GM12878 (cell line): ENCODE measurements at regions not wholly inside any gene's neighbourhood (a gene's known extent, or its start where the extent isn't known, plus 50 kb on each side); places are given as distances from the start of the nearest gene placed in this dataset.

ENCODE experiments used
- ATAC-seq: fragments of 200-7000 bp; cut with Tn5 transposase; 3 replicates; pipeline ENCODE4 v1.9.1; 2020; ENCODE audit warnings: mild to moderate bottlenecking, moderate library complexity
- BruUV-seq: library from RNA; stranded (reverse); fragments of 400-500 nt; replicated peaks from 2 replicates; lab custom pipeline; 2021; lab: Mats Ljungman, UMichigan
- CTCF ChIA-PET: fragments of 300-600 bp; sonication (Branson Sonifier 250); formaldehyde crosslinking; extraction: SDS; loops from one replicate; lab custom pipeline; 2021; ENCODE audit warnings: inconsistent platforms; lab: Yijun Ruan, JAX
- POLR2A ChIA-PET: fragments of 350-600 bp; formaldehyde crosslinking; extraction: SDS; loops from one replicate; lab custom pipeline; 2021; ENCODE audit warnings: inconsistent platforms; lab: Charles Lee
- RAD21 ChIA-PET: fragments of 300-600 bp; sonication (Branson Sonifier 250); formaldehyde crosslinking; loops from one replicate; lab custom pipeline; 2023; ENCODE audit warnings: antibody characterized with exemption; ENCODE audit not compliant: unreplicated experiment; lab: Charles Lee
- SMC1A ChIA-PET: fragments of 300-600 bp; sonication (Branson Sonifier 250); formaldehyde crosslinking; loops from one replicate; lab custom pipeline; 2023; ENCODE audit not compliant: unreplicated experiment, uncharacterized antibody; lab: Charles Lee
- DNase-seq: peaks from one replicate; pipeline ENCODE4 v3.0.0-alpha.2; 2011; ENCODE audit warnings: low read depth, low spot score
- FAIRE-seq: peaks from 3 replicates; lab custom pipeline; 2011; peaks lifted over from hg19 to GRCh38; lab: Jason Lieb, UNC
- H2AFZ ChIP-seq: 2 replicates; pipeline ENCODE4 v1.6.0; 2011; ENCODE audit warnings: low read depth, low read length, control low read depth; ENCODE audit not compliant: control insufficient read depth
- H3K27ac ChIP-seq: 2 replicates; pipeline ENCODE4 v1.5.1; 2011; ENCODE audit warnings: control low read depth; ENCODE audit not compliant: control insufficient read depth, insufficient read depth
- H3K27me3 ChIP-seq, 2 experiments: replicated peaks in 1 of 2; 2 replicates each; pipeline versions ENCODE4 v1.6.0 to v1.6.1; 2011; ENCODE audit warnings: low read length in 1 of 2; ENCODE audit not compliant: control insufficient read depth in 2 of 2, insufficient read depth in 2 of 2
- H3K36me3 ChIP-seq, 2 experiments: 2 replicates each; pipeline ENCODE4 v1.5.1; 2011; ENCODE audit warnings: low read length in 1 of 2; ENCODE audit not compliant: control insufficient read depth in 2 of 2, insufficient read depth in 2 of 2
- H3K4me1 ChIP-seq: 2 replicates; pipeline ENCODE4 v1.6.1; 2011; ENCODE audit warnings: mild to moderate bottlenecking, low read length, moderate library complexity, mixed read lengths; ENCODE audit not compliant: control insufficient read depth, insufficient read depth
- H3K4me2 ChIP-seq: 2 replicates; pipeline ENCODE4 v1.6.0; 2011; ENCODE audit warnings: control low read depth; ENCODE audit not compliant: control insufficient read depth, insufficient read depth
- H3K4me3 ChIP-seq: fragments of 200-600 bp; sonication (generic); 2 replicates; pipeline ENCODE4 v1.5.1; 2016
- H3K79me2 ChIP-seq: 2 replicates; pipeline ENCODE4 v1.6.0; 2011; ENCODE audit warnings: low read length; ENCODE audit not compliant: control insufficient read depth, insufficient read depth
- H3K9ac ChIP-seq: 2 replicates; pipeline ENCODE4 v1.8.0; 2011; ENCODE audit warnings: low read length, control low read depth, mixed read lengths; ENCODE audit not compliant: control insufficient read depth, insufficient read depth
- H3K9me3 ChIP-seq: replicated peaks from 3 replicates; pipeline ENCODE4 v1.5.1; 2011; ENCODE audit warnings: mild to moderate bottlenecking, low read length; ENCODE audit not compliant: control insufficient read depth, insufficient read depth
- H4K20me1 ChIP-seq: 2 replicates; pipeline ENCODE4 v1.6.0; 2011; ENCODE audit not compliant: control insufficient read depth, insufficient read depth
- BMI1 ChIP-seq: fragments of 450-650 bp; IDR thresholded peaks from 2 replicates; pipeline ENCODE4 v1.6.1; 2016; ENCODE audit warnings: mild to moderate bottlenecking, moderate library complexity, borderline replicate concordance
- CTCF ChIP-seq, 3 experiments: IDR thresholded peaks in 2 of 3; conservative IDR thresholded peaks in 1 of 3; 2 replicates each; pipeline ENCODE4 v1.5.1; 2011; ENCODE audit warnings: low read depth in 3 of 3, low read length in 3 of 3, mild to moderate bottlenecking in 3 of 3, control low read depth in 2 of 3, moderate library complexity in 2 of 3, inconsistent platforms in 1 of 3, mixed read lengths in 1 of 3; ENCODE audit not compliant: control insufficient read depth in 2 of 3, insufficient read depth in 1 of 3; ENCODE audit errors: extremely low read depth in 1 of 3
- MEF2B ChIP-seq: fragments of 450-650 bp; IDR thresholded peaks from 2 replicates; pipeline ENCODE4 v1.6.1; 2018; ENCODE audit warnings: mild to moderate bottlenecking, moderate library complexity; ENCODE audit not compliant: partially characterized antibody, poor library complexity, severe bottlenecking
- NR2F1 ChIP-seq: fragments of 450-650 bp; conservative IDR thresholded peaks from 2 replicates; pipeline ENCODE4 v1.6.1; 2017; ENCODE audit warnings: mild to moderate bottlenecking
- RAD21 ChIP-seq: IDR thresholded peaks from 2 replicates; pipeline ENCODE4 v1.6.1; 2011; ENCODE audit warnings: mild to moderate bottlenecking, low read depth, low read length, moderate library complexity; ENCODE audit not compliant: insufficient read depth
- SIN3A ChIP-seq: IDR thresholded peaks from 2 replicates; pipeline ENCODE4 v1.6.1; 2012; ENCODE audit warnings: low read depth, low read length, improper control_type of control experiment
- SMC3 ChIP-seq: IDR thresholded peaks from 2 replicates; pipeline ENCODE4 v1.6.1; 2011; ENCODE audit warnings: low read length, improper control_type of control experiment, borderline replicate concordance
- TCF12 ChIP-seq: IDR thresholded peaks from 2 replicates; pipeline ENCODE4 v1.6.1; 2011; ENCODE audit warnings: low read depth, mild to moderate bottlenecking, low read length
- ZBED1 ChIP-seq: IDR thresholded peaks from 2 replicates; pipeline ENCODE4 v1.6.1; 2016; ENCODE audit warnings: borderline replicate concordance
- ZNF592 ChIP-seq: fragments of 450-650 bp; IDR thresholded peaks from 2 replicates; pipeline ENCODE4 v1.6.1; 2017; ENCODE audit warnings: mild to moderate bottlenecking, moderate library complexity
- ZNF687 ChIP-seq: fragments of 450-650 bp; IDR thresholded peaks from 2 replicates; pipeline ENCODE4 v1.6.1; 2017; ENCODE audit warnings: mild to moderate bottlenecking, moderate library complexity
- WGBS: methylation state at CpG from one replicate; pipeline ENCODE4 v1.1.6; 2016; ENCODE audit warnings: low lambda C conversion rate; ENCODE audit not compliant: insufficient replicate concordance, insufficient coverage; ENCODE audit errors: missing lambda C conversion rate; 5-methylcytosine and 5-hydroxymethylcytosine counted together
- in situ Hi-C: fragments of 300-500 bp; cut with MboI; formaldehyde crosslinking; loops from 9 replicates; pipeline ENCODE4 v1.14.3; 2018; ENCODE audit warnings: mixed read lengths
- intact Hi-C: fragments of 100-400 bp; cut with micrococcal nuclease; formaldehyde crosslinking; loops from one replicate; pipeline ENCODE4 v1.14.2; 2022; ENCODE audit not compliant: unreplicated experiment

- TF ChIP-seq ZNF687 (no peak), BMI1 (no peak), ZBED1 (no peak)
Measured at GRCh38 chr6:153237670-153238069, 106.6 kb upstream of the RGS17 start (continued).

GRCh38 chr6:153231048-153231646, 100.1 kb upstream of the RGS17 start:
- ChIA-PET SMC1A (interaction anchor here (0.5 to 2.2 kb wide), 7 partner anchors 32 to 721 kb away, joined by 3 to 7 read pairs (median 3); no protein-coding TSS in a partner anchor), CTCF (interaction anchor here (0.5 to 2.3 kb wide), 23 partner anchors 10 to 1046 kb away, joined by 3 to 14 read pairs (median 4); no protein-coding TSS in a partner anchor)
- DNase-seq = no peak
- Histone ChIP-seq H3K4me2 (no peak overlapping the region), H3K27ac (no peak overlapping the region)
- peak; percentile 69; the same call in 1 of the 2 replicates for TF ChIP-seq SMC3
- peak; percentile 76 to 97 (median 88) for TF ChIP-seq CTCF (IDR thresholded peaks at IDR 0.05 in 2 of 3, conservative IDR thresholded peaks at IDR 0.05 in 1 of 3; ENCODE audit: control insufficient read depth in 2 of 3, extremely low read depth in 1 of 3, insufficient read depth in 1 of 3, low read depth in 3 of 3, low read length in 3 of 3)
- no peak for TF ChIP-seq ZNF592
- peak; percentile 84 for TF ChIP-seq RAD21
- TF ChIP-seq NR2F1 = no peak
- no peak for TF ChIP-seq TCF12
- no peak for TF ChIP-seq SIN3A
- TF ChIP-seq MEF2B = no peak
- TF ChIP-seq, all 136 proteins: peak for 3
- in situ Hi-C loops = no loop called here
- ChIA-PET RAD21 (interaction anchor here (0.8 to 1.4 kb wide), 4 partner anchors 81 to 716 kb away, joined by 3 to 4 read pairs (median 3); no protein-coding TSS in a partner anchor), POLR2A (no interaction called here)
- 7% methylated on average over 12 of the region's 12 CpGs for WGBS
- Histone ChIP-seq H3K79me2 (no peaks in the 10 kb centered on the region), H3K27me3 (no peaks in the 10 kb centered on the region), H3K4me1 (no peaks in the 10 kb centered on the region), H3K36me3 (no peaks in the 10 kb centered on the region), H3K9me3 (no peaks in the 10 kb centered on the region), H3K9ac (no peak overlapping the region), H4K20me1 (no peaks in the 10 kb centered on the region), H2AFZ (no peak overlapping the region), H3K4me3 (no peak overlapping the region)
- intact Hi-C loops = loop anchor here (1.0 to 10.0 kb wide), 4 partner anchors 81 to 714 kb away; no protein-coding TSS in a partner anchor
- ATAC-seq (peak; percentile 57), FAIRE-seq (peak; percentile 18)
- BruUV-seq = no TSS peak
